Frontal cortex (tissue), 3 donors: ENCODE measurements at regions not wholly inside any gene's neighbourhood (a gene's known extent, or its start where the extent isn't known, plus 50 kb on each side); places are given as distances from the start of the nearest gene placed in this dataset.
"Not testable (repeated sequence)": the region's sequence is repeated elsewhere in the genome, so short reads cannot be mapped to it uniquely, and the experiment has no call there.

ENCODE experiments used
- DNase-seq, 2 donors: peaks; one replicate each; pipeline ENCODE4 v3.0.0; 2012; ENCODE audit warnings: low spot score in 2 of 2
- FAIRE-seq: peaks from 2 replicates; lab custom pipeline; 2012; peaks lifted over from hg19 to GRCh38; lab: Jason Lieb, UNC
- donor health status: control.
- donor health status: control.
- donor health status: control.

GRCh38 chr6:101098605-101099004 lies 217.5 kb upstream of the ASCC3 start:
- not testable (repeated sequence) for DNase-seq, FAIRE-seq

DNA sequence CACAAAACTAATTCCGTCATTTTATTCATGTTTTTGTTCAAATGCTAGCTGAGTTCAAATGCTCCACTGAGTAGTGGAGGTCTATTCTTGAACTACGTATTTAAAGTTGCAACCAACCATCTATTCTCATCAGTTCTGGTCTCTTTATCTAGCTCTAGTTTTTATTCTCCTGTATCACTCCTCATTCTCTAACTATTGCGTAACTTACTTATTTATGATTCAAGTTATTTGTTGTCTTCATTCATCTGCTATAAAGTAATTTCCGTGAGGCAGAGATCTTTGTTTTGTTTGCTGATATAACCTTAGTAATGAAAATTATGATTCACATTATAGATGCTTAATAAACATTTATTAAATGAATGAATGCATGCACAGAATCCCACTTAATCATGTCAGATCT lies 221.6 kb upstream of the ASCC3 start:
- DNase-seq (no peak), FAIRE-seq (no peak)

GRCh38 chr6:101108286-101108685 lies 227.2 kb upstream of the ASCC3 start:
- FAIRE-seq: no peak
- DNase-seq: no peak

- FAIRE-seq (no peak), DNase-seq (no peak)
Observed at GRCh38 chr6:101110814-101111213, 229.7 kb upstream of the ASCC3 start.

GRCh38 chr6:101113468-101114260 lies 232.5 kb upstream of the ASCC3 start:
- DNase-seq (no peak), FAIRE-seq (no peak)

DNA sequence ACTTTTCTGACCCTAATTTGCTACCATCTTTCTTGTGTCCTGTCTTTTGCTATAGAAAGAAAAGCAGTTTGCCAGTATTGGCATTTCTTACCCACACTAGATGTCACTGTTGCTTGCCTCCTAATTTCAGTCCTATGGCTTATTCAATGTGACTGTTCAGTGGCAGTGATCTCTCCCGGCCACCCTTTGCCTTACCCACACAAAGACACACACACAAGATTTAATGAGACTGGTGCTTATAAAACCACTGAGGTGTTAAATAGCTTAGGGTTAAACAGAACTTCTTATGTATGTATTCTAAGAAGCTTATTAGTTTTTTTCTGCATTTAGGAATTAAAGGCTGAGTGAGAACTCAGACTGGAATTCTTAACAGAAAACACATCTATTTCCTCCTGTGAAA lies 233.6 kb upstream of the ASCC3 start:
- DNase-seq: peak; percentile 4 to 33
- no peak for FAIRE-seq

DNA sequence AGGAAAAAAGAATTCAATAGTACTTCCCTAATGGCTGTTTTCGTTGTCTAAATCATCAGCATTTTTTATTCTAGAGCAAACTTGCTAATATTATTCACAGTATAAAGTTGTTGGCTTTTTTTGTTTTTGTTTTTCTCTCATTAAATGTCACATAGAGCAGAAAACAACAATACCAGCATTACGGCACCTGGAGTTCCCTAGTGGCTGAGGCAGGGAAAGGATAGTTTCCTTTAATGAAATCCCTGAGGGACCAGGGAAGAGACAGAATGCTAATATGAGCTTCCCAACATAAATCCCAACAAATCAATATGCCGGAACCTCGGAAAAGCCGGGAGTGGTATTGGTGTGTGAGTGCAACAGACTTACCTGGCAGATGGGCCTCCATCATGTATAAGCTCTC lies 235.2 kb upstream of the ASCC3 start:
- FAIRE-seq (no peak), DNase-seq (no peak)

GRCh38 chr6:101117393-101118135 lies 236.4 kb upstream of the ASCC3 start:
- FAIRE-seq (no peak), DNase-seq (no peak)

DNA sequence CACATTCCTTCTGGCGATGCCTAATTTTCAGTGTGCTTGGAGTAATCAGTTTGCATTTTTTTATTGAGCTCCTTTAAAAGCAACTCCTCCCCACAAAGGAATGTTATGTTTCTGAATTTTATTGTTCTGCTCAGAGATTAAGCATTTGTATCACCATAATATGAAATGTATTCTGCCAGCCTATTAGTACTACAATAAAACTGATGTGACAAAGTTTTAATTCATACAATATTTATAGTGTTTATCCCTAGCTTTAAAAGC lies 236.9 kb upstream of the ASCC3 start:
- FAIRE-seq (no peak), DNase-seq (no peak)

- no peak for FAIRE-seq
- DNase-seq: no peak
Observed at GRCh38 chr6:101120747-101121146, 239.6 kb upstream of the ASCC3 start.

DNA sequence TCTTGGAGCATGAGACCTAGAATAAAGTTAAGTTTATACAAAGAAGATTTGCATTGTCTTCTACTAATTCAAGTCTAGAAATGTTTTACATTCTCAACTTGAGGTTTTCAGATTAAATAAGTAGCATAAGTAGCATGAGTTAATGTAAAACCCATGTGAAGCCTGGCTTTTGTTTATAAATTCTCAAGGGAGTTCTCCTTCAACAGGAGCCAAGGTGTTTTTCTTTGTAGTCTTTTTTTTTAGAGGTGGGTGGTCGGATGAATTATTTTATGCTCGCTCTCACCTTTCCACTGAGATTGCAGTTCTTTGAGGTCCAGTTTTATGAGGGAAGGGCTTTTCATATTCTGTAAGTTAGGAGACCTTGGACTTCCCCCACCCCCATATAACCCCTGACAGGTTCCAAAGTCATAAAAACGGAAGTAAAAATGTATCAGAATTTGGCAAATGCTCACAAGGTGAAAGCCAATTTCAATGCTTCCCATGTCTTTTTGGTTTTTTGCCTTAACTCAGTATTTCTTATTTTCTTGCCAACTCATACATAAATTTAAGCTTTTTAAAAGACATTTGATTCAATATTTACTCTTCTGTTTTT lies 244.3 kb upstream of the ASCC3 start:
- FAIRE-seq (no peak), DNase-seq (no peak)

GRCh38 chr6:101126501-101126900 lies 245.4 kb upstream of the ASCC3 start:
- DNase-seq: no peak
- FAIRE-seq: no peak

DNA sequence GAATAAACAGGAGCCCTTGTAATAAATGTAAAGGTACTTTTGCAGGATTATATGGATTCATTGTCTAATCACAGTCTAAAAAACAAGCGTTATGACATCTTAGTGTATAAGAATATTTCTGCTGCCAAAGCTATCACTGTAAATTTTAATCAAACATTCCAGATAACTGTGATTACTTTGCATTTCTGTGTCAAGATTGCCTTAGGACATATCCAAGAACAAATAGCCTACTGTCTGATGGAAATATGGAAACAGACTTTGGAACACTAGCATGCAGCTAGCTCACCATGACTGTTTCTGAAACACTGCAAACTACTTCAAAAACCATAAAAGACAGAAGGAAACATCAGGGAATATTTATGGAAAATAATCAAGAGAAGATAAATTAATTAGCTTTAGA lies 248.7 kb upstream of the ASCC3 start:
- no peak for FAIRE-seq
- DNase-seq: no peak

- FAIRE-seq: no peak
- DNase-seq: no peak
Observed at GRCh38 chr6:101146389-101146788, 247.1 kb upstream of the GRIK2 start.

GRCh38 chr6:101150226-101150625 lies 243.3 kb upstream of the GRIK2 start:
- no peak for DNase-seq

DNA sequence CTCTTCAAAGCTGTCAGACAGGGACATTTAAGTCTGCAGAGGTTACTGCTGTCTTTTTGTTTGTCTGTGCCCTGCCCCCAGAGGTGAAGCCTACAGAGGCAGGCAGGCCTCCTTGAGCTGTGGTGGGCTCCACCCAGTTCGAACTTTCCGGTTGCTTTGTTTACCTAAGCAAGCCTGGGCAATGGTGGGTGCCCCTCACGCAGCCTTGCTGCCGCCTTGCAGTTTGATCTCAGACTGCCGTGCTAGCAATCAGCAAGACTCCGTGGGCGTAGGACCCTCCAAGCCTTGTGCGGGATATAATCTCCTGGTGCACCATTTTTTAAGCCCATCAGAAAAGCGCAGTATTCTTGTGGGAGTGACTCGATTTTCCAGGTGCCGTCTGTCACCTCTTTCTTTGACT lies 235.9 kb upstream of the GRIK2 start:
- not testable (repeated sequence) for FAIRE-seq, DNase-seq

More at GRCh38 chr6:101150226-101150625, 243.3 kb upstream of the GRIK2 start:
- no peak for FAIRE-seq

- FAIRE-seq (no peak), DNase-seq (no peak)
Observed at GRCh38 chr6:101163611-101164010, 229.9 kb upstream of the GRIK2 start.

DNA sequence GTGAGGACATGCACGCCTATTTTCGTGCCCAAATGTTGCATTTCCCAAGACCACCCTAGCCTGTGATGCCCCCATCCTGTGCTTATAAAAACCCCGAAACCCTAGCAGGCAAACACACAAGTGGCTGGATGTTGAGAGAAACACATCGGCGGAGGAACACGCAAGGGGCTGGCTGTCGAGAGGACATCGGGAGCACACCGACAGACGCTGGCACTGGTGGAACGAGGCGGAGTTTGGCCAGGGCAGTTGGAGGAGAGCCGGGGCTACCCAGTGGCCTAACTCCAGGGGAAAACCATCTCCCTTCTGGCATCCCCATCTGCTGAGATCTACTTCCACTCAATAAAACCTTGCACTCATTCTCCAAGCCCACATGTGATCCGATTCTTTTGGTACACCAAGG lies 225.9 kb upstream of the GRIK2 start:
- no peak for FAIRE-seq
- DNase-seq: no peak

GRCh38 chr6:101171049-101171448 lies 222.5 kb upstream of the GRIK2 start:
- not testable (repeated sequence) for FAIRE-seq, DNase-seq

GRCh38 chr6:101178748-101179147 lies 214.8 kb upstream of the GRIK2 start:
- FAIRE-seq: no peak

GRCh38 chr6:101181006-101181405 lies 212.5 kb upstream of the GRIK2 start:
- FAIRE-seq (no peak), DNase-seq (no peak)

More at GRCh38 chr6:101178748-101179147, 214.8 kb upstream of the GRIK2 start:
- no peak for DNase-seq
